ENCODE measurements at regions not wholly inside any gene's neighbourhood (a gene's known extent, or its start where the extent isn't known, plus 50 kb on each side); places are given as distances from the start of the nearest gene placed in this dataset.

DNA sequence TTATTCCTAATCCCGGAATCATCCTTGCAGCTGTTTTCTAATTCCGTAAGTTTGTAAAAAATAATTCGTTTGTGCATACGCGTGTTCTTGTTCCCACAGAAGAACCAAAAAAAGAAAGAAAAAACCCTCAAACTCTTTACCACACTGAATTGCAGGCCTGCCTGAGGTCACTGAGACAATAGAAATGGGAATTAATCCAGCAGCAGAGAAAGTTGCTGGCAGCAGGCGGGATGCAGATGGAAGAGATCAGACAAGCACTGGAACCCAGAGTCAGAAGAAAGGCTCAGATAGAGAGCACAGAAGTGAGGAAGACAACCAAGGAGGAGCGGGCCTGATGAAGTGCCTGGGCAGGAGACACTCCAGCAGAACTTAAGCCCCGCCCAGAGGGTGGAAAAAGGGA is 141.5 kb upstream of the VWC2 start:
- no peak for TF ChIP-seq CTCF (IDR thresholded peaks at IDR 0.05; ENCODE audit: unreplicated experiment)
- Mint-ChIP-seq H3K36me3 (no peaks in the 10 kb centered on the region), H3K27me3 (ENCODE audit: low read depth) (no peaks in the 10 kb centered on the region), H3K4me3 (no peak overlapping the region), H3K27ac (no peak overlapping the region), H3K4me1 (no peaks in the 10 kb centered on the region), H3K9me3 (no peaks in the 10 kb centered on the region)
- no peak for DNase-seq (ENCODE audit: low spot score in 2 of 2, unreplicated experiment in 2 of 2)

DNA sequence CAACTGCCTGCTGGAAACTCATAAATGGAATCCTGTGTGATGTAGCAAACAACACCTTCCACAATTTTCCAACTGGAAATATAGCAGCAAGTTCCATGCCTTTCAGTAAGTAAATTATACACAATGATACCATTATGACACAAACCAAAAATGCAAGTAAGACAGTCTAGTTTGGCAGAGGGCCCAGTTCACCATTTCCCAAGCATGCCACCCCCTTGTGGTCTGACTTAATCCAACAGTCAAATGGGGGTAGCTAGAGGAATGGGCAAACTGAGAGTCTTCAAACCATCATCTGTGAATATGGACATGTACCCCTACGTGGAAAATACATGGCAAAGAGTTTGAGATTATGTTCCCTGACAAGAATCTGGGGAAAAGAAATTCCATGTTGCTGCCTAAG is 137.6 kb upstream of the VWC2 start:
- no peak for DNase-seq (ENCODE audit: low spot score in 2 of 2, unreplicated experiment in 2 of 2)
- Mint-ChIP-seq H3K4me3 (no peak overlapping the region), H3K9me3 (no peaks in the 10 kb centered on the region), H3K27ac (no peak overlapping the region), H3K27me3 (ENCODE audit: low read depth) (no peaks in the 10 kb centered on the region), H3K4me1 (peaks cover 3% of the 10 kb centered on the region), H3K36me3 (no peaks in the 10 kb centered on the region)
- TF ChIP-seq CTCF (IDR thresholded peaks at IDR 0.05; ENCODE audit: unreplicated experiment), result no peak

- H3K27me3 Mint-ChIP-seq (ENCODE audit: low read depth), result no peaks in the 10 kb centered on the region
- DNase-seq (ENCODE audit: low spot score in 2 of 2, unreplicated experiment in 2 of 2), result no peak
- no peak overlapping the region for H3K27ac Mint-ChIP-seq
- H3K36me3 Mint-ChIP-seq, result no peaks in the 10 kb centered on the region
- peaks cover 3% of the 10 kb centered on the region for H3K4me1 Mint-ChIP-seq
- H3K4me3 Mint-ChIP-seq, result no peak overlapping the region
- no peak for TF ChIP-seq CTCF (IDR thresholded peaks at IDR 0.05; ENCODE audit: unreplicated experiment)
- no peaks in the 10 kb centered on the region for H3K9me3 Mint-ChIP-seq
Observed at GRCh38 chr7:49636400-49636799, 137.0 kb upstream of the VWC2 start.

DNA sequence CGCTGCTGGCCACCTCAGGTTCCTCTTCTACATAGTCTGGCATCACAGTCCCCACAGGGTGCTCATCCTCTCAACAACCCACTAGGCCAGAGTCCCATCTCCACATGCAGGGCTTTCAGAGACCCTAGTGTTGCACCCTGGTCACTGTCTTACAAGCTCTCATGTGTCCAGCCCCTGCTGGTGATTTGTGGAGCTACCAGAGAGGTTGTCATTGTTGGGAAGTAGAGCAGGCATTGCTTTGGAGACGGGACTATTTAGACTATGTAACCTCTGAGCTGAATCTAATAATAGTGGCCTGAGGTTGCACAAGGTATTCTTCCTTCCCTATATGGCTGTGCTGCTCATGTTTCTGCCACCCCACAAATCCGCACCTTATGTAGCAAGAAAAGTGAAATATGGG is 135.3 kb upstream of the VWC2 start:
- DNase-seq (ENCODE audit: low spot score in 2 of 2, unreplicated experiment in 2 of 2), result no peak
- TF ChIP-seq CTCF (IDR thresholded peaks at IDR 0.05; ENCODE audit: unreplicated experiment), result no peak
- H3K9me3 Mint-ChIP-seq, result no peaks in the 10 kb centered on the region
- no peaks in the 10 kb centered on the region for H3K27me3 Mint-ChIP-seq (ENCODE audit: low read depth)
- no peak overlapping the region for H3K27ac Mint-ChIP-seq
- no peaks in the 10 kb centered on the region for H3K36me3 Mint-ChIP-seq
- peaks cover 3% of the 10 kb centered on the region for H3K4me1 Mint-ChIP-seq
- H3K4me3 Mint-ChIP-seq, result no peak overlapping the region

DNA sequence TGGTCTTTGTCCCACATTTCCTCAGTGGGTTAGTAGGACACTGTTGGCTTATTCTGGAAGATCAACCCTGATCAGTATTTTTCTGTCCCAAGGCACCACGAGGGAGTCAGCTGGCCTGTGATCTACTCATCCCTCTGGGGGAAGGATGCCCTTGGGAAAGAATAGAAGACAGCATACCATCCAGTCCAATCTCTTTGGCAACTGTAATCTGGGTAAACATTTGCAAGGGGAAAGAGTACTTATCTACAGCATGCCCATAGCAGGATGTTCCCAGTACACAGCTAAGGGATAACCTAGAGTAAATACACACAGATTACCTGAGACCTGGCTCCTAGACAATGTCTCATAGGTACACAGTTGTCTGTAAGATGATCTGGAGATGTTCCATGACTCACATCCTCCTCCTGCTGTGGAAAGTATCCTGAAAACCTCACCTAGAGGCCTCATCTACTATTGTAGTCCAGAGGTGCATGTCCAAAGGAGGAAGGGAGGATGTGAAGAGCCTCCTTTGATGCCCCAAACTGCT is 134.3 kb upstream of the VWC2 start:
- H3K4me3 Mint-ChIP-seq, result no peak overlapping the region
- H3K9me3 Mint-ChIP-seq, result no peaks in the 10 kb centered on the region
- TF ChIP-seq CTCF (IDR thresholded peaks at IDR 0.05; ENCODE audit: unreplicated experiment), result no peak
- H3K36me3 Mint-ChIP-seq, result no peaks in the 10 kb centered on the region
- peaks cover 8% of the 10 kb centered on the region for H3K4me1 Mint-ChIP-seq
- H3K27me3 Mint-ChIP-seq (ENCODE audit: low read depth), result no peaks in the 10 kb centered on the region
- H3K27ac Mint-ChIP-seq, result no peak overlapping the region
- DNase-seq (ENCODE audit: low spot score in 2 of 2, unreplicated experiment in 2 of 2), result no peak

- peaks cover 10% of the 10 kb centered on the region for H3K4me1 Mint-ChIP-seq
- no peaks in the 10 kb centered on the region for H3K9me3 Mint-ChIP-seq
- no peak for DNase-seq (ENCODE audit: low spot score in 2 of 2, unreplicated experiment in 2 of 2)
- no peaks in the 10 kb centered on the region for H3K36me3 Mint-ChIP-seq
- H3K4me3 Mint-ChIP-seq, result no peak overlapping the region
- no peaks in the 10 kb centered on the region for H3K27me3 Mint-ChIP-seq (ENCODE audit: low read depth)
- no peak for TF ChIP-seq CTCF (IDR thresholded peaks at IDR 0.05; ENCODE audit: unreplicated experiment)
- no peak overlapping the region for H3K27ac Mint-ChIP-seq
Observed at GRCh38 chr7:49639808-49640207, 133.6 kb upstream of the VWC2 start.

Measured in mesothelial cell of epicardium (in vitro differentiated cells).